ENCODE measurements at regions not wholly inside any gene's neighbourhood (a gene's known extent, or its start where the extent isn't known, plus 50 kb on each side); places are given as distances from the start of the nearest gene placed in this dataset.

- no peak for TF ChIP-seq CTCF (IDR thresholded peaks at IDR 0.05)
- no peak for TF ChIP-seq POLR2A (IDR thresholded peaks at IDR 0.05)
- no peak for TF ChIP-seq EP300 (IDR thresholded peaks at IDR 0.05)
Measured at GRCh38 chr9:115556432-115556831, 438.5 kb upstream of the TNC start.
